ENCODE measurements at regions not wholly inside any gene's neighbourhood (a gene's known extent, or its start where the extent isn't known, plus 50 kb on each side); places are given as distances from the start of the nearest gene placed in this dataset.

DNA sequence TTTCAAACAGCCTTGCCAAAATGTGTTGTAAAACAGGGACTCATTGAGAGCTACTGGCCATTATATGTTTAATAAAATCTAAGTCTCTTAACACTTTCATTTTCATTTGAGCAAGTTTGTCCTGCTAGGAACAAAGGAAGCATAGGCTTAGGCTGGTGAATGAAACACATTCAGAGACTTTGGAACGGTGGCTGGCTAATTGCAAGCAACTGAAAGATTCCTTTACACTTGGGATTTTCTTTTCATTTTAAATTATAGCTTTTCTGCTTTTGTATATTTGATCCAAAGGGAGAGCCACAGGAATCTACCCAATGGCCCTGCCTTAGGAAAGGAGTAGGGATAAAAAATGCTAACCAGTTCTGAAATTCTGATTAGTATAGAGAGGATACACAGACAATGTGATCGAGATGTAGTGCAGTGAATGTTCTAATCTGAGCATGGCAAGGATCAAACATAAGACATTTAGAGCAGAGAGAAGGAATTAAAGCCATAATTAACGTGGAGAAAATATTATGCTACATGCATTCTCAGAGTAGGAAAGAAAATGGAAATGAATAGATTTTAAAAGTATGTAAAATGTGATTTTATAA is 911.4 kb upstream of the SLC39A10 start:
- intact Hi-C loops (cut with DNase I) = no loop called here

GRCh38 chr2:194742706-194743105 is 914.3 kb upstream of the SLC39A10 start:
- intact Hi-C loops (cut with DNase I) = no loop called here
- no peak for DNase-seq

More for the DNA sequence above, 911.4 kb upstream of the SLC39A10 start:
- no peak for DNase-seq

DNA sequence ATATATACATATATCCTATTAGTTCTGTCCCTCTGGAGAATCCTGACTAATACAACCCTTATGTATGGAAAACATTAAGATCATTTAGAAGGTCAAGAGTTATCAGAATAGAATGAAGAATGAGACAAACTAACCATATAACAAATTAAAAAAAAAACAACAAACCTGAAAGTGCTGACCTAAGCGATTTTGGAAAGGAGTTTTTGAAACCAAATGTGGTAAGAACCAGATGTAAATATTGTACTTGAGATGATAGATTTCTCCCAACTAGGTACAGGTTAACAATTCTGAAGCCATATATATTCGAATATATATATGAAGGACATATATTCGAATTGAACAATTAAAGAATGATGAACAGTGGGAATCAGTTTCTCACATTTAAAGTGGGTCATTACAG is 917.8 kb upstream of the SLC39A10 start:
- intact Hi-C loops (cut with DNase I) = no loop called here
- no peak for DNase-seq

DNA sequence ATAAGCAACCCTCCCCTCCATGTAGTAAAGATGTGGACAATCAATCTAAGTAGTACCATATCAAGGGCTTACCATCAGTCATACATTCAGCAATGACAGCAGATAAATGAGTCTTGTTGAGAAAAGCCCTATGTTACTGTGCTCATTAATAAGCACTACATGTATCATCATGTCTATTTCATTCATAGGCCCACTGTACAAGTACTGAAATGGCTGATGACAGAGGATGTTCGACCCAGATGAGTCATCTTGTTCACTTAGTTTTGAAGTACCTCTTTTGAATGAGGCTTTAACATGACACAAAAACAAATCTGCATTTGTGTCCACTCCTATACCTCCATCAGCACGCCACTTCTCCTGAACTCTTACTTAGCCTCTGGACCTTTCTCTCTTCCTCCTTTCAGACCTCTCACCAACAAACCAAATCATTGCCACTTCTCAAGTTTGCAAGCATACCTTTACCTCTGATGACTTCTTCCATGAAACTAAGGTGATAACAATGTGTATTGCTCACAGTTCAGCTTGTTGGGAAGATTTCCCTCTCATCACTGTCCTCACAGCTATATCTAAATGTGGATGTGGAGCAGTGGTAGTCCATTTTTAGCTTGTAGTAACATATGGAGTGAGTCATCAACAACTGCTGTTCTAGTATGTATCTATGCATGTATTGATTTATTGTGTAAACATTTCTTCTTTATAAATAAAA is 921.0 kb upstream of the SLC39A10 start:
- no peak for DNase-seq

DNA sequence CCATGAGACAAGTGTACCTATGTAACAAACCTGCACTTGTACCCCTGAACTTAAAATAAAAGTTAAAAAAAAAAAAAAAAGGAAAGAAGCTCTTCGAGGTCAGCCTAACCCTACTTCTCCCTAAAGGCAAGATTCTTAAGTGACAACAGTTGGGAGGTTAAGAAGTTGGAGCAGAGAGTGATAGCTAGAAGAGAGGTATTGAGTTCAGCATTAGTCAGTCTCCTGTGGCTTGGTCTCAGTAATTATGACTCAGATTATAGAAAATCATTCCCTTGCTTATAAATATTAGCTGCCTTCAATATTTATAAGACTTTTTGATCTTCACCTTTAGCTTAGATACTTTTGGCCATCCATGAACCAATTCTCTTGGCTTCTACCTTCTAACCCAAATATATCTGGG is 926.8 kb upstream of the SLC39A10 start:
- intact Hi-C loops (cut with DNase I) = no loop called here
- DNase-seq = no peak

More for the DNA sequence above, 921.0 kb upstream of the SLC39A10 start:
- intact Hi-C loops (cut with DNase I) = no loop called here

GRCh38 chr2:194725169-194725568 is 931.9 kb upstream of the SLC39A10 start:
- DNase-seq = no peak
- intact Hi-C loops (cut with DNase I) = no loop called here

DNA sequence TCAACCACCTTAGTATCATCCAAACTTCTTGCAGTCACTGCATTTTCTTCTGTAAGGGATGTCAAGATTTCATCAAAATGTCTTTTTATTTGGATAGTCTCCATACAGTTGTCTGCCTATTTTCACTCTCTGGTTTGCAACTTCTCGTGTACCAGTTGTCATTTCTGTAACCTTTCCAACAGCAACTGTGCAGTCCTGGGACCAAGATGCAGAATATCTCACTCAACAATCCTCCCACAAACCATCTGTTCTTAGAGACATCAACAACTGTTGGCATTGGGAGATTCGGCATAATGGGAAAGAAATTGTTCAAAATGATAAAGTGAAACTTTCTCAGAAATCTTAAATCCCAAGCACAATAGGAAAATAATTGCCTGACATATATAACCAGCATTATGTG is 933.6 kb upstream of the SLC39A10 start:
- no peak for DNase-seq
- intact Hi-C loops (cut with DNase I) = no loop called here

DNA sequence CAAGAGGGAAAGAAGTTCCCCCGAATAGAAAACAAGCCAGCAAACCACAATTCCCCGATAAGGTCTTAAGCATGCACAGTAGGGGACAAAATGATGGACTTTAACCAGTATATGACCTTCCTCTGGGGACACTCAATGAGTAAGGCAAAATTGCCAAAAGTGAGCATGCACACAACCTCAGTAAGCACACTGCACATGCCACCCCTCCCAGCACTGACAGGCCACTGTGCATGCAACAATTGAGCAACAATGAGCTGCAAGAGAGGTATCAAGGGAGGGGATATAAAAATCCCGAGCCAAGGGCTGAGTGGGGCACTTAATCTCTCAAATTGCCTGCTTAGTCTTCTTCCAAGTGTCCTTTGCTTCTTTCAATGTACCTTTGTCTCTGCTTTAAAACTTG is 935.8 kb upstream of the SLC39A10 start:
- DNase-seq = peak in 2 of 10 donors; percentile 40 to 50
- intact Hi-C loops (cut with DNase I) = no loop called here

GRCh38 chr2:194720462-194720861 is 936.6 kb upstream of the SLC39A10 start:
- intact Hi-C loops (cut with DNase I) = no loop called here
- DNase-seq = no peak

- intact Hi-C loops (cut with DNase I) = no loop called here
These were observed 938.1 kb upstream of the SLC39A10 start for GRCh38 chr2:194718881-194719280.

DNA sequence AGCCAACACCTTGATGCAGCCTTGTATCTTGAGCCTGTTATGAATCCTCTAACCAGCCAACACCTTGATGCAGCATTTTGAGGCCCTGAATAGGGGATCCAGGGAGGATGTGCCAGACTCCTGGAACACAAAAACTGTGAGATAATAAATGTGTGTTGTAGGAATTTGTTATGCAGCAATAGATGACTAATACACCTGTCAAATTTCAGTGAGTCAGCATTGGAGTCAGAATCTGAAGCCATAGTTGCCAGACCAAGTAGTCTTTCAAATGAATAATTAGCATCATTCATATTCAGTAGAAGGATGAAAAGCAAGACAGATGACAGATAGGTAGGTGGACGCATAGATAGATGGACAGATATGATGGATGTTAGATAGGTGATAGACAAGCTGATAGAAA is 942.5 kb upstream of the SLC39A10 start:
- no peak for DNase-seq
- intact Hi-C loops (cut with DNase I) = no loop called here

More at GRCh38 chr2:194718881-194719280, 938.1 kb upstream of the SLC39A10 start:
- DNase-seq = no peak

- intact Hi-C loops (cut with DNase I) = no loop called here
- no peak for DNase-seq
These were observed 947.2 kb upstream of the SLC39A10 start for GRCh38 chr2:194709840-194710239.

- intact Hi-C loops (cut with DNase I) = no loop called here
- no peak for DNase-seq
These were observed 950.8 kb upstream of the SLC39A10 start for GRCh38 chr2:194706179-194706578.

DNA sequence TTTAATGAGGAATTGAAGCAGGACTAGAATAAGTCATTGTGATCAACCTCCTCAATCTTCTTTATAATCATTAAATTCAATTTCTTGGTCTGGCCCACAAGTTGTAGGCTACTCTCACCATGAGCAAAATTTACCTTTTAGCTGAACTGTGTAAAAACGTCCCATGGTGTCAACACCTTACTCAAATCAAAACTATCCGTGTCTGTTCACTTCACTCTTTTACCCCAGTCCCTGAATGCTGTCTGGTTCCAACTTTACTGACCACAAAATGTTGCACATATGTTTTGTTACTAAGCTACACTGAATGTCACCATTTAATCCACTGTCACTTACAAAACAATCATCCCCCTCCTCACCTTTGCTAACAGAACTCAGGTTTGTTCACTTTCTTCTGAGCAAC is 951.6 kb upstream of the SLC39A10 start:
- no peak for DNase-seq
- intact Hi-C loops (cut with DNase I) = no loop called here

GRCh38 chr2:194700726-194701125 is 956.3 kb upstream of the SLC39A10 start:
- DNase-seq = no peak
- intact Hi-C loops (cut with DNase I) = no loop called here

GRCh38 chr2:194700116-194700515 is 956.9 kb upstream of the SLC39A10 start:
- no peak for DNase-seq
- intact Hi-C loops (cut with DNase I) = no loop called here

- intact Hi-C loops (cut with DNase I) = no loop called here
- DNase-seq = no peak
These were observed 959.0 kb upstream of the SLC39A10 start for GRCh38 chr2:194698012-194698411.

GRCh38 chr2:194697439-194697838 is 959.6 kb upstream of the SLC39A10 start:
- intact Hi-C loops (cut with DNase I) = no loop called here
- DNase-seq = no peak

- DNase-seq = no peak
- intact Hi-C loops (cut with DNase I) = no loop called here
These were observed 960.3 kb upstream of the SLC39A10 start for GRCh38 chr2:194696690-194697089.

DNA sequence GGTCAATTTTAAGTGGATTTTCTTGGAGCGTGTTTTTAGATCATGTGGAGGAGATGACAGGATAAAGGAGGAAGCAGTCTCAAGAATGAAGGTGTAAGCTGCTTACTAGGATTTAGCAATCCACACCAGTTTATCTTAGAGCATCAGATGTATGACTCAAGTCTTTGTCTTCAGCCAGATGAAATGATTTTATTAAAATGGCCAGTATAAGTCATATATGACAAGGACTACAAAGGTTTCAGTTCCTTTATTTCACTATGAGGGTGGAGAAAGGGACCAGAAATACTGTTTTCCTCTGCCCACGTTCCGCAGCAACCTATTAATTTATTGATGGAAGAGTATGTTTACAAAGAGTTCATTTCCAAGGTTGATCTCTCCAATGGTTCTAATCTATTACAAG is 970.5 kb upstream of the SLC39A10 start:
- intact Hi-C loops (cut with DNase I) = no loop called here
- DNase-seq = no peak

GRCh38 chr2:194674043-194674442 is 983.0 kb upstream of the SLC39A10 start:
- DNase-seq = no peak
- intact Hi-C loops (cut with DNase I) = no loop called here

GRCh38 chr2:194672994-194673393 is 984.0 kb upstream of the SLC39A10 start:
- no peak for DNase-seq
- intact Hi-C loops (cut with DNase I) = no loop called here
